SU-DHL-6 (cell line): ENCODE measurements at regions not wholly inside any gene's neighbourhood (a gene's known extent, or its start where the extent isn't known, plus 50 kb on each side); places are given as distances from the start of the nearest gene placed in this dataset.

ENCODE experiments used
- H2AFZ ChIP-seq: fragments of 200-600 bp; sonication (generic); 2 replicates; pipeline ENCODE4 v1.6.1; 2014; ENCODE audit warnings: low read depth, mild to moderate bottlenecking, moderate library complexity, mixed read lengths, antibody characterized with exemption, low read length; ENCODE audit not compliant: severe bottlenecking
- H3F3A ChIP-seq: fragments of 200-600 bp; shearing (Covaris generic); 2 replicates; pipeline ENCODE4 v1.6.0; 2016; ENCODE audit warnings: antibody characterized with exemption, mild to moderate bottlenecking; ENCODE audit not compliant: insufficient read depth
- H3K27ac ChIP-seq: fragments of 200-600 bp; sonication (generic); 2 replicates; pipeline ENCODE4 v1.5.1; 2016; ENCODE audit warnings: low read depth, mild to moderate bottlenecking, low read length, moderate library complexity, mixed read lengths
- H3K27me3 ChIP-seq: fragments of 200-600 bp; sonication (generic), shearing (Covaris generic); 2 replicates; pipeline ENCODE4 v1.6.0; 2014; ENCODE audit warnings: mild to moderate bottlenecking, low read length
- H3K36me3 ChIP-seq: fragments of 200-600 bp; sonication (generic); 2 replicates; pipeline ENCODE4 v1.6.1; 2014; ENCODE audit warnings: mild to moderate bottlenecking, low read length, mixed read lengths
- H3K4me2 ChIP-seq: fragments of 300-600, 200-600 bp; shearing (Covaris generic), sonication (generic); 2 replicates; pipeline ENCODE4 v1.6.0; 2014; ENCODE audit warnings: low read length, low read depth, mild to moderate bottlenecking; ENCODE audit not compliant: poor library complexity, severe bottlenecking
- H3K4me3 ChIP-seq: fragments of 200-600 bp; sonication (generic); 2 replicates; pipeline ENCODE4 v1.5.1; 2014; ENCODE audit warnings: antibody characterized with exemption, low read length, mild to moderate bottlenecking, mixed read lengths; ENCODE audit not compliant: insufficient read depth, poor library complexity, severe bottlenecking
- H3K79me2 ChIP-seq: fragments of 200-600 bp; sonication (generic); 2 replicates; pipeline ENCODE4 v1.6.1; 2014; ENCODE audit warnings: mild to moderate bottlenecking, low read length, moderate library complexity; ENCODE audit not compliant: insufficient read depth
- H3K9ac ChIP-seq: fragments of 200-600 bp; sonication (generic); 2 replicates; pipeline ENCODE4 v1.7.0; 2014; ENCODE audit warnings: mild to moderate bottlenecking, low read length
- H3K9me2 ChIP-seq: fragments of 200-600 bp; sonication (generic); replicated peaks from 2 replicates; pipeline ENCODE4 v1.6.1; 2014; ENCODE audit warnings: low read length; ENCODE audit not compliant: insufficient read depth
- H3K9me3 ChIP-seq: fragments of 200-600 bp; sonication (generic); 2 replicates; pipeline ENCODE4 v1.6.1; 2014; ENCODE audit warnings: low read length, mixed read lengths; ENCODE audit not compliant: insufficient read depth
- H4K20me1 ChIP-seq: fragments of 200-600 bp; sonication (generic); 2 replicates; pipeline ENCODE4 v1.6.1; 2014; ENCODE audit warnings: low read depth, mild to moderate bottlenecking, antibody characterized with exemption, low read length, moderate library complexity, mixed read lengths
- CTCF ChIP-seq: fragments of 200-600 bp; sonication (generic); IDR thresholded peaks from one replicate; pipeline ENCODE4 v1.5.1; 2017; ENCODE audit warnings: antibody characterized with exemption, mild to moderate bottlenecking, low read length, moderate library complexity; ENCODE audit not compliant: insufficient read depth, poor library complexity, severe bottlenecking
- EZH2phosphoT487 ChIP-seq: fragments of 200-600 bp; sonication (generic), shearing (Covaris generic); conservative IDR thresholded peaks from 2 replicates; pipeline ENCODE4 v1.6.1; 2018; ENCODE audit warnings: mild to moderate bottlenecking, antibody characterized with exemption, low read length, moderate library complexity, mixed read lengths

- Histone ChIP-seq H3K9me2 (no peaks in the 10 kb centered on the region), H3K9ac (no peak overlapping the region), H4K20me1 (no peaks in the 10 kb centered on the region), H3F3A (no peaks in the 10 kb centered on the region), H3K27ac (no peak overlapping the region), H3K27me3 (no peaks in the 10 kb centered on the region), H3K36me3 (no peaks in the 10 kb centered on the region), H3K9me3 (no peaks in the 10 kb centered on the region), H2AFZ (no peak overlapping the region), H3K4me2 (no peak overlapping the region), H3K79me2 (no peaks in the 10 kb centered on the region), H3K4me3 (no peak overlapping the region)
- TF ChIP-seq CTCF: no peak
- TF ChIP-seq EZH2phosphoT487: no peak
These were observed 789.0 kb downstream of the DIAPH3 start for GRCh38 chr13:59374691-59375090.

- Histone ChIP-seq H3F3A (no peaks in the 10 kb centered on the region), H3K4me3 (no peak overlapping the region), H3K27me3 (no peaks in the 10 kb centered on the region; the same call in 1 of the 2 replicates), H2AFZ (no peak overlapping the region), H3K27ac (no peak overlapping the region), H3K9me3 (no peaks in the 10 kb centered on the region), H4K20me1 (no peaks in the 10 kb centered on the region), H3K4me2 (no peak overlapping the region), H3K9ac (no peak overlapping the region), H3K9me2 (no peaks in the 10 kb centered on the region), H3K36me3 (no peaks in the 10 kb centered on the region), H3K79me2 (no peaks in the 10 kb centered on the region)
- TF ChIP-seq CTCF: no peak
- no peak for TF ChIP-seq EZH2phosphoT487
These were observed 779.6 kb downstream of the DIAPH3 start for GRCh38 chr13:59384154-59384553.

- no peaks in the 10 kb centered on the region for H3K27me3 ChIP-seq
- H3K4me3 ChIP-seq: no peak overlapping the region
- H4K20me1 ChIP-seq: no peaks in the 10 kb centered on the region
- no peaks in the 10 kb centered on the region for H3K79me2 ChIP-seq
- no peaks in the 10 kb centered on the region for H3F3A ChIP-seq
- peak overlapping the region; percentile 24 for H3K4me2 ChIP-seq
- H3K36me3 ChIP-seq: no peaks in the 10 kb centered on the region
- no peaks in the 10 kb centered on the region for H3K9me2 ChIP-seq
- no peak overlapping the region for H3K9ac ChIP-seq
- peak overlapping the region; percentile 92 for H2AFZ ChIP-seq
- H3K9me3 ChIP-seq: no peaks in the 10 kb centered on the region
- TF ChIP-seq EZH2phosphoT487 (no peak), CTCF (peak; percentile 76)
- no peak overlapping the region for H3K27ac ChIP-seq
These were observed 772.0 kb downstream of the DIAPH3 start for GRCh38 chr13:59391696-59392095.
